Stimulated activated CD8-positive, alpha-beta memory T cell treated with anti-CD3 and anti-CD28 coated beads, Interleukin-7, amount 100 ng/mL, for 24 hours (primary cell): ENCODE measurements at regions not wholly inside any gene's neighbourhood (a gene's known extent, or its start where the extent isn't known, plus 50 kb on each side); places are given as distances from the start of the nearest gene placed in this dataset.
"Not testable (repeated sequence)": the region's sequence is repeated elsewhere in the genome, so short reads cannot be mapped to it uniquely, and the experiment has no call there.

ENCODE experiments used
- DNase-seq: peaks from one replicate; pipeline ENCODE4 v3.0.0-alpha.2; 2020; ENCODE audit warnings: low read depth

- no peak for DNase-seq
These were observed 247.8 kb upstream of the ALCAM start for GRCh38 chr3:105118905-105119304.

- no peak for DNase-seq
These were observed 246.8 kb upstream of the ALCAM start for GRCh38 chr3:105119801-105120340.

- DNase-seq = no peak
These were observed 235.8 kb upstream of the ALCAM start for GRCh38 chr3:105130911-105131310.

GRCh38 chr3:105137911-105138310, 228.8 kb upstream of the ALCAM start:
- DNase-seq = no peak

- no peak for DNase-seq
These were observed 226.7 kb upstream of the ALCAM start for GRCh38 chr3:105139881-105140560.

GRCh38 chr3:105140899-105141367, 225.8 kb upstream of the ALCAM start:
- DNase-seq = no peak

- no peak for DNase-seq
These were observed 221.9 kb upstream of the ALCAM start for GRCh38 chr3:105144837-105145236.

- no peak for DNase-seq
These were observed 221.2 kb upstream of the ALCAM start for GRCh38 chr3:105145511-105145910.

GRCh38 chr3:105149197-105149596, 217.5 kb upstream of the ALCAM start:
- DNase-seq = not testable (repeated sequence)

GRCh38 chr3:105152987-105153386, 213.7 kb upstream of the ALCAM start:
- DNase-seq = no peak

GRCh38 chr3:105154692-105155091, 212.0 kb upstream of the ALCAM start:
- DNase-seq = no peak

GRCh38 chr3:105157067-105157765, 209.5 kb upstream of the ALCAM start:
- DNase-seq = no peak

- no peak for DNase-seq
These were observed 209.0 kb upstream of the ALCAM start for GRCh38 chr3:105157766-105158085.

GRCh38 chr3:105158286-105158685, 208.4 kb upstream of the ALCAM start:
- DNase-seq = no peak

GRCh38 chr3:105162448-105162847, 204.3 kb upstream of the ALCAM start:
- no peak for DNase-seq

- DNase-seq = no peak
These were observed 199.8 kb upstream of the ALCAM start for GRCh38 chr3:105166893-105167292.

GRCh38 chr3:105170423-105170822, 196.3 kb upstream of the ALCAM start:
- DNase-seq = no peak

- no peak for DNase-seq
These were observed 192.6 kb upstream of the ALCAM start for GRCh38 chr3:105174017-105174615.

- DNase-seq = no peak
These were observed 189.1 kb upstream of the ALCAM start for GRCh38 chr3:105177576-105177975.

- DNase-seq = no peak
These were observed 179.4 kb upstream of the ALCAM start for GRCh38 chr3:105187344-105187743.

- no peak for DNase-seq
These were observed 171.4 kb upstream of the ALCAM start for GRCh38 chr3:105195260-105195659.

GRCh38 chr3:105197863-105198262, 168.8 kb upstream of the ALCAM start:
- DNase-seq = no peak

- DNase-seq = no peak
These were observed 167.5 kb upstream of the ALCAM start for GRCh38 chr3:105199217-105199616.
